ENCODE measurements at regions not wholly inside any gene's neighbourhood (a gene's known extent, or its start where the extent isn't known, plus 50 kb on each side); places are given as distances from the start of the nearest gene placed in this dataset.

GRCh38 chr6:3635482-3635881, 116.0 kb downstream of the PXDC1 start (continued):
- TF ChIP-seq ZNF462 (CRISPR knock-in tag; IDR thresholded peaks at IDR 0.05) (no peak), CTCF (conservative IDR thresholded peaks at IDR 0.05; ENCODE audit: low read depth in 2 of 2) (no peak), JUNB (IDR thresholded peaks at IDR 0.05; ENCODE audit: unreplicated experiment) (no peak), POLR2AphosphoS5 (IDR thresholded peaks at IDR 0.05; ENCODE audit: low read depth) (no peak), ETS1 (IDR thresholded peaks at IDR 0.05) (no peak), NANOG (IDR thresholded peaks at IDR 0.05; ENCODE audit: borderline replicate concordance) (no peak)

- Histone ChIP-seq H3K4me2 (no peak overlapping the region), H3K27ac (ENCODE audit: low read depth) (no peak overlapping the region), H3F3A (replicated peaks; ENCODE audit: low read depth) (no peaks in the 10 kb centered on the region), H3K4me1 (ENCODE audit: insufficient read depth) (no peaks in the 10 kb centered on the region), H3K9me2 (ENCODE audit: insufficient read depth) (0 out of 2 replicates have a peak, but pooled peaks cover 3% of the 10 kb centered on the region), H2AFZ (no peak overlapping the region), H3K27me3 (ENCODE audit: insufficient read depth) (no peaks in the 10 kb centered on the region), H3K4me3 (no peak overlapping the region), H4K20me1 (replicated peaks; ENCODE audit: insufficient read depth) (no peaks in the 10 kb centered on the region), H3K36me3 (ENCODE audit: insufficient read depth) (no peaks in the 10 kb centered on the region), H3K79me2 (replicated peaks; ENCODE audit: insufficient read depth) (no peaks in the 10 kb centered on the region)
- Mint-ChIP-seq H3K9me3 (no peaks in the 10 kb centered on the region; the same call in 2 of the 3 replicates), H3K4me3 (no peak overlapping the region), H3K4me1 (no peaks in the 10 kb centered on the region), H3K36me3 (ENCODE audit: low read depth) (no peaks in the 10 kb centered on the region), H3K27ac (no peak overlapping the region), H3K27me3 (ENCODE audit: insufficient read depth, low read depth, poor library complexity) (no peaks in the 10 kb centered on the region)
- DNase-seq (ENCODE audit: low spot score) (no peak), ATAC-seq (no peak)
- TF ChIP-seq POLR2AphosphoS5 (IDR thresholded peaks at IDR 0.05; ENCODE audit: low read depth) (no peak), REST (IDR thresholded peaks at IDR 0.05; ENCODE audit: unreplicated experiment) (no peak), EZH2phosphoT487 (IDR thresholded peaks at IDR 0.05; ENCODE audit: unreplicated experiment) (no peak), CREB1 (CRISPR knock-in tag; IDR thresholded peaks at IDR 0.05; ENCODE audit: low read depth) (no peak), NANOG (IDR thresholded peaks at IDR 0.05; ENCODE audit: borderline replicate concordance) (no peak), EZH2 (IDR thresholded peaks at IDR 0.05; ENCODE audit: low read depth, unreplicated experiment) (no peak), ZNF331 (CRISPR knock-in tag; IDR thresholded peaks at IDR 0.05; ENCODE audit: low read depth) (no peak), ETS1 (IDR thresholded peaks at IDR 0.05) (no peak)
Measured at GRCh38 chr6:3634280-3634816, 117.2 kb downstream of the PXDC1 start.
